Ovary (tissue), 3 donors: ENCODE measurements at regions not wholly inside any gene's neighbourhood (a gene's known extent, or its start where the extent isn't known, plus 50 kb on each side); places are given as distances from the start of the nearest gene placed in this dataset.

Source experiments
- CTCF ChIP-seq, 3 donors: fragments of 450-650 bp in 2 of 3; fragments of 200-600 bp in 1 of 3; IDR thresholded peaks; one replicate each; pipeline versions ENCODE4 v1.5.1 to v1.8.0; 2016 to 2022; ENCODE audit warnings: antibody characterized with exemption in 3 of 3, mild to moderate bottlenecking in 1 of 3
- EP300 ChIP-seq: sonication (generic); formaldehyde crosslinking; IDR thresholded peaks from one replicate; pipeline ENCODE4 v1.6.1; 2017; ENCODE audit warnings: antibody characterized with exemption
- POLR2A ChIP-seq: fragments of 450-650 bp; IDR thresholded peaks from one replicate; pipeline ENCODE4 v1.6.1; 2017; ENCODE audit warnings: antibody characterized with exemption, mild to moderate bottlenecking, moderate library complexity
- donor health status: DM: no; HTN: no; CAD: no.

GRCh38 chr16:86431540-86431939 lies 78.8 kb upstream of the FOXF1 start:
- TF ChIP-seq CTCF (IDR thresholded peaks at IDR 0.05): no peak
- TF ChIP-seq POLR2A: no peak
- TF ChIP-seq EP300: no peak
